PC-3 (cell line): ENCODE measurements at regions not wholly inside any gene's neighbourhood (a gene's known extent, or its start where the extent isn't known, plus 50 kb on each side); places are given as distances from the start of the nearest gene placed in this dataset.

Source experiments
- ATAC-seq: fragments of 200-7000 bp; cut with Tn5 transposase; 2 replicates; pipeline ENCODE4 v1.9.1; 2020; ENCODE audit warnings: mild to moderate bottlenecking, moderate library complexity
- BruUV-seq: library from RNA; stranded (reverse); fragments of 400-500 nt; replicated peaks from 2 replicates; lab custom pipeline; 2021; lab: Mats Ljungman, UMichigan
- CTCF ChIA-PET: fragments of 300-600 bp; sonication (Branson Sonifier 250); formaldehyde crosslinking; loops from one replicate; lab custom pipeline; 2022; ENCODE audit warnings: antibody characterized with exemption; lab: Charles Lee
- POLR2A ChIA-PET: fragments of 300-600 bp; sonication (Branson Sonifier 250); formaldehyde crosslinking; loops from one replicate; lab custom pipeline; 2022; ENCODE audit warnings: antibody characterized with exemption; ENCODE audit not compliant: unreplicated experiment; lab: Charles Lee
- DNase-seq: peaks from one replicate; pipeline ENCODE4 v3.0.0-alpha.2; 2015
- H2AFZ ChIP-seq: fragments of 300-600 bp; sonication (generic); 2 replicates; pipeline ENCODE4 v1.6.0; 2016; ENCODE audit warnings: antibody characterized with exemption, low read length
- H3F3A ChIP-seq: fragments of 300-600 bp; sonication (generic); one replicate; pipeline ENCODE4 v1.6.0; 2017; ENCODE audit warnings: antibody characterized with exemption, low read length, control low read depth, mild to moderate bottlenecking; ENCODE audit not compliant: unreplicated experiment
- H3K27ac ChIP-seq: fragments of 300-600 bp; sonication (generic); 2 replicates; pipeline ENCODE4 v1.5.1; 2016; ENCODE audit warnings: mild to moderate bottlenecking, low read length
- H3K27me3 ChIP-seq: fragments of 300-600 bp; sonication (generic); 2 replicates; pipeline ENCODE4 v1.6.1; 2016; ENCODE audit warnings: low read length, mixed read lengths
- H3K36me3 ChIP-seq: fragments of 300-600 bp; sonication (generic); 2 replicates; pipeline ENCODE4 v1.6.1; 2016; ENCODE audit warnings: low read depth, mixed run types, low read length, mixed read lengths
- H3K4me1 ChIP-seq: fragments of 300-600 bp; sonication (generic); 2 replicates; pipeline ENCODE4 v1.5.1; 2016; ENCODE audit warnings: low read length; ENCODE audit not compliant: insufficient read depth
- H3K4me2 ChIP-seq: fragments of 300-600 bp; sonication (generic); 2 replicates; pipeline ENCODE4 v1.6.0; 2016; ENCODE audit warnings: low read length
- H3K4me3 ChIP-seq: fragments of 300-600 bp; sonication (generic); 2 replicates; pipeline ENCODE4 v1.5.1; 2016; ENCODE audit warnings: mild to moderate bottlenecking, low read length, mixed read lengths
- H3K79me2 ChIP-seq: fragments of 300-600 bp; sonication (generic); 2 replicates; pipeline ENCODE4 v1.6.1; 2017; ENCODE audit warnings: low read length, mixed read lengths
- H3K9ac ChIP-seq: fragments of 300-600 bp; sonication (generic); 2 replicates; pipeline ENCODE4 v1.6.0; 2016; ENCODE audit warnings: mild to moderate bottlenecking, low read length
- H3K9me2 ChIP-seq: fragments of 300-600 bp; sonication (generic); replicated peaks from 2 replicates; pipeline ENCODE4 v1.6.1; 2016; ENCODE audit warnings: mixed run types, low read length, mixed read lengths
- H3K9me3 ChIP-seq: fragments of 300-600 bp; sonication (generic); 2 replicates; pipeline ENCODE4 v1.6.1; 2016; ENCODE audit warnings: low read length, mixed read lengths
- H4K20me1 ChIP-seq: fragments of 300-600 bp; sonication (generic); 2 replicates; pipeline ENCODE4 v1.6.1; 2016; ENCODE audit warnings: low read length, mixed read lengths
- CTCF ChIP-seq: fragments of 300-600 bp; sonication (generic); conservative IDR thresholded peaks from 2 replicates; pipeline ENCODE4 v1.5.1; 2017; ENCODE audit warnings: antibody characterized with exemption, low read depth, mild to moderate bottlenecking, low read length
- EZH2 ChIP-seq: fragments of 300-600 bp; sonication (generic); IDR thresholded peaks from one replicate; pipeline ENCODE4 v1.6.1; 2017; ENCODE audit warnings: antibody characterized with exemption, mild to moderate bottlenecking, low read length; ENCODE audit not compliant: unreplicated experiment
- EZH2phosphoT487 ChIP-seq: fragments of 300-600 bp; sonication (generic); IDR thresholded peaks from 2 replicates; pipeline ENCODE4 v1.6.1; 2018; ENCODE audit warnings: mild to moderate bottlenecking, antibody characterized with exemption, low read length, borderline replicate concordance
- intact Hi-C: fragments of 100-400 bp; cut with micrococcal nuclease; formaldehyde crosslinking; loops from 2 replicates; pipeline ENCODE4 v1.9.0; 2023

- DNase-seq, result no peak
- Histone ChIP-seq H2AFZ (no peak overlapping the region), H3K27me3 (no peaks in the 10 kb centered on the region), H3K27ac (no peak overlapping the region), H3K4me3 (no peak overlapping the region), H3K4me1 (no peaks in the 10 kb centered on the region), H3K9me2 (no peaks in the 10 kb centered on the region), H3K79me2 (no peaks in the 10 kb centered on the region), H3K36me3 (no peaks in the 10 kb centered on the region), H3F3A (no peaks in the 10 kb centered on the region), H4K20me1 (no peaks in the 10 kb centered on the region), H3K9me3 (no peaks in the 10 kb centered on the region), H3K9ac (no peak overlapping the region), H3K4me2 (no peak overlapping the region)
- CTCF ChIA-PET, result no interaction called here
- TF ChIP-seq EZH2phosphoT487, result no peak
- no peak for TF ChIP-seq EZH2
- TF ChIP-seq CTCF, result no peak
- no TSS peak for BruUV-seq
- POLR2A ChIA-PET, result no interaction called here
- ATAC-seq, result no peak
- intact Hi-C loops, result no loop called here
Measured at GRCh38 chr2:241951920-241952319, 82.4 kb downstream of the RTP5 start.

DNA sequence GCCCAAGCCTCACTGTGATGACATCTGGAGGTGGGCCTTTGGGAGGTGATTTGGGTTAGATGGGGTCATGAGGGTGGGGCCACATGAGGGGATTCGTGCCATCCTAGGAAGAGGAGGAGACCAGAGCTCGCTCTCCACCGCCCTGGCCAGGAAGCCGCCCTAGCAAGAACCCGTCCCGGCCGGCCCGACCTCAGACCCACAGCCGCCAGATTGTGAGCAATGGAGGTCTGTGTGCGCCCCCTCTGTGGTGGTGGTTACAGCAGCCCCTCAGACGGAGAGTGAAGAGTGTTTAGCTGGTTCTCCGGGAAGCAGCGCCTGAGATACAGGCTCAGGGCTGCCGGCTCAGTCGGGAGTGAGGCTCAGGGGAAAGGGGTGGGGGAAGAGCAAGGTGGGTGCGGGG, 83.3 kb downstream of the RTP5 start:
- no peak for TF ChIP-seq EZH2
- no peak for TF ChIP-seq CTCF
- TF ChIP-seq EZH2phosphoT487, result no peak
- Histone ChIP-seq H3K36me3 (no peaks in the 10 kb centered on the region), H3K4me1 (no peaks in the 10 kb centered on the region), H4K20me1 (no peaks in the 10 kb centered on the region), H3K4me3 (no peak overlapping the region), H3K9me3 (no peaks in the 10 kb centered on the region), H3K27me3 (no peaks in the 10 kb centered on the region), H3K79me2 (no peaks in the 10 kb centered on the region), H2AFZ (no peak overlapping the region), H3K9ac (no peak overlapping the region), H3F3A (no peaks in the 10 kb centered on the region), H3K27ac (no peak overlapping the region), H3K4me2 (no peak overlapping the region), H3K9me2 (no peaks in the 10 kb centered on the region)
- DNase-seq, result no peak
- ChIA-PET POLR2A (no interaction called here), CTCF (no interaction called here)
- intact Hi-C loops, result no loop called here
- BruUV-seq, result no TSS peak
- ATAC-seq, result no peak

GRCh38 chr2:241953324-241953928, 83.9 kb downstream of the RTP5 start:
- TF ChIP-seq CTCF (no peak), EZH2 (no peak), EZH2phosphoT487 (no peak)
- Histone ChIP-seq H3K9me3 (no peaks in the 10 kb centered on the region), H3K4me1 (no peaks in the 10 kb centered on the region), H3K27ac (no peak overlapping the region), H3K9me2 (no peaks in the 10 kb centered on the region), H3K79me2 (no peaks in the 10 kb centered on the region), H3K36me3 (no peaks in the 10 kb centered on the region), H3F3A (no peaks in the 10 kb centered on the region), H3K4me2 (no peak overlapping the region), H4K20me1 (no peaks in the 10 kb centered on the region), H3K4me3 (no peak overlapping the region), H3K27me3 (no peaks in the 10 kb centered on the region), H3K9ac (no peak overlapping the region), H2AFZ (no peak overlapping the region)
- DNase-seq (no peak), ATAC-seq (no peak)
- ChIA-PET CTCF (no interaction called here), POLR2A (no interaction called here)
- no TSS peak for BruUV-seq
- intact Hi-C loops, result no loop called here
